ENCODE measurements at regions not wholly inside any gene's neighbourhood (a gene's known extent, or its start where the extent isn't known, plus 50 kb on each side); places are given as distances from the start of the nearest gene placed in this dataset.

- no peak overlapping the region for H3K4me3 ChIP-seq (ENCODE audit: low read depth, low read length)
- H3K27me3 ChIP-seq (ENCODE audit: control insufficient read depth, insufficient read depth, low read length), result no peaks in the 10 kb centered on the region
- CTCF ChIA-PET, result no interaction called here
- TF ChIP-seq CTCF (IDR thresholded peaks at IDR 0.05; ENCODE audit: insufficient read depth, low read depth, low read length), result no peak
- H3K36me3 ChIP-seq (ENCODE audit: control insufficient read depth, insufficient read depth, low read length), result no peaks in the 10 kb centered on the region
- no peak for DNase-seq (ENCODE audit: low read depth)
- POLR2A ChIA-PET, result no interaction called here
Observed at GRCh38 chr16:6160871-6161270, 1063.3 kb upstream of the EEF2KMT start.

GRCh38 chr16:6160303-6160702 is 1062.7 kb upstream of the EEF2KMT start:
- no peaks in the 10 kb centered on the region for H3K36me3 ChIP-seq (ENCODE audit: control insufficient read depth, insufficient read depth, low read length)
- no peak for DNase-seq (ENCODE audit: low read depth)
- H3K4me3 ChIP-seq (ENCODE audit: low read depth, low read length), result no peak overlapping the region
- H3K27me3 ChIP-seq (ENCODE audit: control insufficient read depth, insufficient read depth, low read length), result no peaks in the 10 kb centered on the region
- POLR2A ChIA-PET, result no interaction called here
- TF ChIP-seq CTCF (IDR thresholded peaks at IDR 0.05; ENCODE audit: insufficient read depth, low read depth, low read length), result no peak
- CTCF ChIA-PET, result no interaction called here

- Histone ChIP-seq H3K4me3 (ENCODE audit: low read depth, low read length) (no peak overlapping the region), H3K27me3 (ENCODE audit: control insufficient read depth, insufficient read depth, low read length) (no peaks in the 10 kb centered on the region), H3K36me3 (ENCODE audit: control insufficient read depth, insufficient read depth, low read length) (no peaks in the 10 kb centered on the region)
- no peak for TF ChIP-seq CTCF (IDR thresholded peaks at IDR 0.05; ENCODE audit: insufficient read depth, low read depth, low read length)
- POLR2A ChIA-PET, result no interaction called here
- DNase-seq (ENCODE audit: low read depth), result no peak
- CTCF ChIA-PET, result no interaction called here
Observed at GRCh38 chr16:6157806-6158205, 1060.2 kb upstream of the EEF2KMT start.

DNA sequence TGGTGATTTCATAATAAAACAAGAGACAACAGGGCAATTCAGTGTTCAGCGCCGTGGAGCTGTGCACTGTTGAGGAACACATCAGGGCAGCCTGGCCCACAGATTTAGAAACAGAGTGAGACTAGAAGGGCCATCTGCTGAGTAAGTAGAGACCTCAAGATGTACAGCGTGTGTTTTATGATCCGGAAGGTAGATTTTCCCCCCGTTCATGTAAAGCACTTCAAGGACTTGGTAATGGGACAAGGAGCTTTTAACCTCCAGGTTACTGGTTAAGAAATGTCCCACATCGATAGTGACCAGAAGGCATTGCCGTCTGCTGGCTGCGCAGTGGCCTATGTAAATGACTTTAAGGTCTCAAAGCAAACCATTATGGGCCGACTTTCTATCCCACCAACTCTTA is 1057.7 kb upstream of the EEF2KMT start:
- no peak for DNase-seq (ENCODE audit: low read depth)
- Histone ChIP-seq H3K27me3 (ENCODE audit: control insufficient read depth, insufficient read depth, low read length) (no peaks in the 10 kb centered on the region), H3K36me3 (ENCODE audit: control insufficient read depth, insufficient read depth, low read length) (no peaks in the 10 kb centered on the region), H3K4me3 (ENCODE audit: low read depth, low read length) (no peak overlapping the region)
- POLR2A ChIA-PET, result no interaction called here
- no peak for TF ChIP-seq CTCF (IDR thresholded peaks at IDR 0.05; ENCODE audit: insufficient read depth, low read depth, low read length)
- CTCF ChIA-PET, result no interaction called here

DNA sequence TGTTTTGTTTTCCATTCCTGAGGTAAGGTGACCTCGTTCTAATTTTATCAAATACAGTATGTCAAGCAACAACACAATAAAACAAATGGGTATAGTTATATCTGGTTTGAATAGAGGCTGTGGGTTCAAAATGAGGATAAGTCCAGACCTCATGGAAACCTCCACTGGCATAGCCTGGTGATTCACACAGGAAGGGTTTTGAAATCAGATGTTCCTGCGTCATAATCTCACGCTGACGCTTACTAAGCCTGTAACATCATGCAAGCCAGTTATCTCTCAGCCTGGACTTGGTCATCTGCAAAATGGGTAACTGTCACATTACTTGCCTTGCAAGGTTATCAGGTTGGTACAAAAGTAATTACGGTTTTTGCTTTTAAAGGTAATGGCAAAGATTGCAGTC is 1056.3 kb upstream of the EEF2KMT start:
- CTCF ChIA-PET, result no interaction called here
- POLR2A ChIA-PET, result no interaction called here
- no peak overlapping the region for H3K4me3 ChIP-seq (ENCODE audit: low read depth, low read length)
- TF ChIP-seq CTCF (IDR thresholded peaks at IDR 0.05; ENCODE audit: insufficient read depth, low read depth, low read length), result no peak
- no peaks in the 10 kb centered on the region for H3K36me3 ChIP-seq (ENCODE audit: control insufficient read depth, insufficient read depth, low read length)
- no peak for DNase-seq (ENCODE audit: low read depth)
- no peaks in the 10 kb centered on the region for H3K27me3 ChIP-seq (ENCODE audit: control insufficient read depth, insufficient read depth, low read length)
